HG02623 (cell line): ENCODE measurements at regions not wholly inside any gene's neighbourhood (a gene's known extent, or its start where the extent isn't known, plus 50 kb on each side); places are given as distances from the start of the nearest gene placed in this dataset.

Source experiments
- ATAC-seq: cut with Tn5 transposase; IDR thresholded peaks from one replicate; pipeline ENCODE4 v1.9.1; 2021; ENCODE audit warnings: moderate library complexity; ENCODE audit not compliant: unreplicated experiment

GRCh38 chr3:69445024-69445423 is 59.1 kb upstream of the FRMD4B start:
- ATAC-seq, result no peak

GRCh38 chr3:69443457-69443920 is 57.6 kb upstream of the FRMD4B start:
- no peak for ATAC-seq

GRCh38 chr3:69442771-69443311 is 57.0 kb upstream of the FRMD4B start:
- ATAC-seq, result peak; percentile 59

- ATAC-seq, result no peak
Observed at GRCh38 chr3:69441732-69442131, 55.8 kb upstream of the FRMD4B start.

- no peak for ATAC-seq
Observed at GRCh38 chr3:69441040-69441439, 55.2 kb upstream of the FRMD4B start.

- ATAC-seq, result no peak
Observed at GRCh38 chr3:69439643-69440270, 53.9 kb upstream of the FRMD4B start.

- ATAC-seq, result no peak
Observed at GRCh38 chr3:69438476-69438875, 52.6 kb upstream of the FRMD4B start.

- ATAC-seq, result peak; percentile 62
Observed at GRCh38 chr3:69435274-69436265, 49.7 kb upstream of the FRMD4B start.
